ENCODE measurements at regions not wholly inside any gene's neighbourhood (a gene's known extent, or its start where the extent isn't known, plus 50 kb on each side); places are given as distances from the start of the nearest gene placed in this dataset.

- Histone ChIP-seq H2AFZ (ENCODE audit: low read depth, low read length) (no peak overlapping the region), H3K4me2 (ENCODE audit: insufficient read depth, low read length) (no peak overlapping the region), H3K4me1 (ENCODE audit: control insufficient read depth, extremely low read depth, insufficient read depth, low read length) (no peaks in the 10 kb centered on the region), H3K27me3 (ENCODE audit: control insufficient read depth in 2 of 2, insufficient read depth in 2 of 2, low read length in 2 of 2) (no peaks in the 10 kb centered on the region), H3K4me3 (replicated peaks in 1 of 3; ENCODE audit: insufficient read depth in 1 of 3, low read depth in 1 of 3, low read length in 3 of 3) (no peak overlapping the region), H3K9me3 (replicated peaks; ENCODE audit: control insufficient read depth, insufficient read depth, low read length) (no peaks in the 10 kb centered on the region), H3K36me3 (ENCODE audit: control insufficient read depth in 2 of 2, extremely low read depth in 1 of 2, insufficient read depth in 2 of 2, low read length in 2 of 2) (no peaks in the 10 kb centered on the region), H3K9me1 (replicated peaks; ENCODE audit: control insufficient read depth, extremely low read depth, insufficient read depth, low read length) (no peaks in the 10 kb centered on the region), H4K20me1 (replicated peaks; ENCODE audit: control insufficient read depth, extremely low read depth, insufficient read depth, low read length) (no peaks in the 10 kb centered on the region), H3K79me2 (ENCODE audit: control insufficient read depth, insufficient read depth, low read length) (no peaks in the 10 kb centered on the region), H3K9ac (replicated peaks; ENCODE audit: extremely low read depth, insufficient read depth, low read length) (no peak overlapping the region), H3K27ac (ENCODE audit: insufficient read depth, low read depth, low read length) (no peak overlapping the region)
- FAIRE-seq = no peak
- TF ChIP-seq EZH2 (IDR thresholded peaks at IDR 0.05; ENCODE audit: borderline replicate concordance, low read depth, low read length, severe bottlenecking) (no peak), POLR2AphosphoS5 (IDR thresholded peaks at IDR 0.05; ENCODE audit: insufficient read depth, low read depth, low read length) (no peak), FOS (IDR thresholded peaks at IDR 0.05; ENCODE audit: borderline replicate concordance, insufficient read depth, low read length) (no peak), JUN (IDR thresholded peaks at IDR 0.05; ENCODE audit: borderline replicate concordance, insufficient read depth, insufficient read length, low read depth) (no peak), MYC (IDR thresholded peaks at IDR 0.05; ENCODE audit: low read depth, low read length) (no peak), POLR2A (IDR thresholded peaks at IDR 0.05; ENCODE audit: low read depth, low read length) (no peak), GATA2 (IDR thresholded peaks at IDR 0.05; ENCODE audit: insufficient read depth, insufficient read length, low read depth, low read length) (no peak)
- TF ChIP-seq, protein P1, sequence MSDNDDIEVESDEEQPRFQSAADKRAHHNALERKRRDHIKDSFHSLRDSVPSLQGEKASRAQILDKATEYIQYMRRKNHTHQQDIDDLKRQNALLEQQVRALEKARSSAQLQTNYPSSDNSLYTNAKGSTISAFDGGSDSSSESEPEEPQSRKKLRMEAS (IDR thresholded peaks at IDR 0.05; ENCODE audit: insufficient read depth, insufficient read length) = no peak
- POLR2A ChIA-PET = no interaction called here
- CTCF ChIA-PET = no interaction called here
- BruUV-seq (replicated peaks) = no TSS peak
- dilution Hi-C loops (cut with MboI; ENCODE audit: extremely low pct_ligation_motif_present, low sequenced_read_pairs) (no loop called here), intact Hi-C loops (cut with micrococcal nuclease) (no loop called here)
- no peak for DNase-seq (ENCODE audit: low read depth, low spot score)
Observed at GRCh38 chr2:18046558-18047212, 168.2 kb downstream of the KCNS3 start.

DNA sequence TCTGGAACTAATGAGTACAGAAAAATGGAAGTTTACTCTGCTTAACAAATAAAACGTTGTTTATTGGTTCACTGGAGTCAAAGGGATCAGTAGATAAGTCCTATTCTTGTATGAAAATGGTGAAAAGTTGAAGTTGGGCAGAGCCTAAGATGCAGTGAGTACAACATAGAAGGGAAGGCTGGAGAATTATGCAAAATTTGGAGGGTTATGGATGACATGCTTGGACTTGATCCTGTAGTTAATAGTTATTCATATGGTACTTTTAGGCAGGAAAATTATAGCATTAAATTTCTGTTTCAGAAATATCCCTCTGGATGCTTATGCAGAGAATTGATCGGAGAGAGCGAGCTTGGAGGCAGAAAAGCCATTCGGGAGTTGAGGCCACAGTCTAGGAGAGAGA is 167.6 kb downstream of the KCNS3 start:
- Histone ChIP-seq H3K27me3 (ENCODE audit: control insufficient read depth in 2 of 2, insufficient read depth in 2 of 2, low read length in 2 of 2) (no peaks in the 10 kb centered on the region), H3K4me1 (ENCODE audit: control insufficient read depth, extremely low read depth, insufficient read depth, low read length) (no peaks in the 10 kb centered on the region), H3K9me1 (replicated peaks; ENCODE audit: control insufficient read depth, extremely low read depth, insufficient read depth, low read length) (no peaks in the 10 kb centered on the region), H3K4me2 (ENCODE audit: insufficient read depth, low read length) (no peak overlapping the region), H3K9ac (replicated peaks; ENCODE audit: extremely low read depth, insufficient read depth, low read length) (no peak overlapping the region), H3K36me3 (ENCODE audit: control insufficient read depth in 2 of 2, extremely low read depth in 1 of 2, insufficient read depth in 2 of 2, low read length in 2 of 2) (no peaks in the 10 kb centered on the region), H3K27ac (ENCODE audit: insufficient read depth, low read depth, low read length) (no peak overlapping the region), H2AFZ (ENCODE audit: low read depth, low read length) (no peak overlapping the region), H3K9me3 (replicated peaks; ENCODE audit: control insufficient read depth, insufficient read depth, low read length) (no peaks in the 10 kb centered on the region), H3K4me3 (replicated peaks in 1 of 3; ENCODE audit: insufficient read depth in 1 of 3, low read depth in 1 of 3, low read length in 3 of 3) (no peak overlapping the region), H3K79me2 (ENCODE audit: control insufficient read depth, insufficient read depth, low read length) (no peaks in the 10 kb centered on the region), H4K20me1 (replicated peaks; ENCODE audit: control insufficient read depth, extremely low read depth, insufficient read depth, low read length) (no peaks in the 10 kb centered on the region)
- no peak for DNase-seq (ENCODE audit: low read depth, low spot score)
- no peak for FAIRE-seq
- ChIA-PET POLR2A (no interaction called here), CTCF (no interaction called here)
- dilution Hi-C loops (cut with MboI; ENCODE audit: extremely low pct_ligation_motif_present, low sequenced_read_pairs) (no loop called here), intact Hi-C loops (cut with micrococcal nuclease) (no loop called here)
- no peak for TF ChIP-seq JUN (IDR thresholded peaks at IDR 0.05; ENCODE audit: borderline replicate concordance, insufficient read depth, insufficient read length, low read depth)
- TF ChIP-seq GATA2 (IDR thresholded peaks at IDR 0.05; ENCODE audit: insufficient read depth, insufficient read length, low read depth, low read length) = no peak
- no peak for TF ChIP-seq POLR2AphosphoS5 (IDR thresholded peaks at IDR 0.05; ENCODE audit: insufficient read depth, low read depth, low read length)
- TF ChIP-seq POLR2A (IDR thresholded peaks at IDR 0.05; ENCODE audit: low read depth, low read length) = no peak
- BruUV-seq (replicated peaks) = no TSS peak

Measured in endothelial cell of umbilical vein (primary cell).